Motor neuron (in vitro differentiated cells): ENCODE measurements at regions not wholly inside any gene's neighbourhood (a gene's known extent, or its start where the extent isn't known, plus 50 kb on each side); places are given as distances from the start of the nearest gene placed in this dataset.
A peak's percentile ranks its signal among the peaks of the same experiment; 100 is the strongest.

Source experiments
- ATAC-seq, 8 experiments: fragments of 200-7000 bp; cut with Tn5 transposase; replicated peaks in 6 of 8; 2 replicates each; pipeline ENCODE4 v1.8.0; 2021; ENCODE audit warnings: mild to moderate bottlenecking in 8 of 8, moderate library complexity in 8 of 8
- H3K27ac ChIP-seq, 2 donors: fragments of 250-450 bp; sonication (Bioruptor Pico); 2 replicates each; pipeline ENCODE4 v1.9.0; 2021; ENCODE audit warnings: antibody characterized with exemption in 2 of 2, mild to moderate bottlenecking in 2 of 2, moderate library complexity in 1 of 2
- H3K4me1 ChIP-seq, 2 donors: fragments of 250-450 bp; sonication (Bioruptor Pico); replicated peaks in 1 of 2; 2 replicates each; pipeline ENCODE4 v1.6.1; 2021; ENCODE audit warnings: antibody characterized with exemption in 2 of 2, mild to moderate bottlenecking in 2 of 2, moderate library complexity in 1 of 2
- H3K4me3 ChIP-seq, 5 donors: fragments of 250-450 bp; sonication (Bioruptor Pico); 2 replicates each; pipeline ENCODE4 v1.9.0; 2021; ENCODE audit warnings: antibody characterized with exemption in 5 of 5, mild to moderate bottlenecking in 5 of 5, moderate library complexity in 4 of 5
- WGBS, 10 experiments: fragments of 450-650 bp; shearing (Covaris generic); methylation state at CpG; one replicate each; pipeline ENCODE4 v1.0.0; 2022; 5-methylcytosine and 5-hydroxymethylcytosine counted together
- in situ Hi-C, 9 experiments: fragments of 400-800 bp; cut with MboI; loops; one replicate each; pipeline ENCODE4 v1.15.0; 2021; ENCODE audit warnings: low sequenced_read_pairs in 9 of 9, low pct_unique_long_range_greater_than_20kb in 2 of 9; ENCODE audit not compliant: unreplicated experiment in 9 of 9

- in situ Hi-C loops, result no loop called here
- H3K4me3 ChIP-seq, result no peak overlapping the region
- H3K27ac ChIP-seq, result no peak overlapping the region
- H3K4me1 ChIP-seq, result peaks cover 0 to 13% of the 10 kb centered on the region in 2 donors
- 86 to 100% (median 100%) methylated on average over 1 of the region's 1 CpG; no CpG with 5 or more reads in 4 of the 10 experiments for WGBS, 10 experiments
- ATAC-seq, result no peak
These were observed 172.9 kb downstream of the KCTD12 start for GRCh38 chr13:76713280-76713679.

GRCh38 chr13:76711550-76712182 is 174.5 kb downstream of the KCTD12 start:
- ATAC-seq, result peak in 3 of 8 experiments; percentile 69 to 90 (median 84)
- in situ Hi-C loops, result no loop called here
- no peak overlapping the region for H3K4me3 ChIP-seq
- H3K4me1 ChIP-seq, result peaks cover 0 to 13% of the 10 kb centered on the region in 2 donors
- no peak overlapping the region for H3K27ac ChIP-seq
- 0 to 93% (median 60%) methylated on average over 1 to 3 of the region's 3 CpGs; no CpG with 5 or more reads in 1 of the 10 experiments for WGBS, 10 experiments

GRCh38 chr13:76709851-76710250 is 176.4 kb downstream of the KCTD12 start:
- Histone ChIP-seq H3K4me1 (no peaks in the 10 kb centered on the region), H3K4me3 (no peak overlapping the region), H3K27ac (no peak overlapping the region)
- 17 to 100% (median 92%) methylated on average over 1 of the region's 1 CpG; no CpG with 5 or more reads in 4 of the 10 experiments for WGBS, 10 experiments
- in situ Hi-C loops, result no loop called here
- no peak for ATAC-seq

- in situ Hi-C loops, result no loop called here
- ATAC-seq, result no peak
- WGBS, 10 experiments, result 63 to 94% (median 82%) methylated on average over 1 to 5 of the region's 6 CpGs; no CpG with 5 or more reads in 2 of the 10 experiments
These were observed 178.0 kb downstream of the KCTD12 start for GRCh38 chr13:76708138-76708688.

GRCh38 chr13:76707360-76707759 is 178.8 kb downstream of the KCTD12 start:
- 10 to 100% (median 83%) methylated on average over 2 to 3 of the region's 3 CpGs; no CpG with 5 or more reads in 5 of the 10 experiments for WGBS, 10 experiments
- Histone ChIP-seq H3K27ac (no peak overlapping the region), H3K4me1 (no peaks in the 10 kb centered on the region), H3K4me3 (no peak overlapping the region)
- peak in 1 of 8 experiments; percentile 5 for ATAC-seq
- in situ Hi-C loops, result no loop called here

More at GRCh38 chr13:76708138-76708688, 178.0 kb downstream of the KCTD12 start:
- H3K4me3 ChIP-seq, result no peak overlapping the region
- no peak overlapping the region for H3K27ac ChIP-seq
- no peaks in the 10 kb centered on the region for H3K4me1 ChIP-seq

- ATAC-seq, result no peak
- Histone ChIP-seq H3K4me1 (no peaks in the 10 kb centered on the region), H3K4me3 (no peak overlapping the region), H3K27ac (no peak overlapping the region)
- in situ Hi-C loops, result no loop called here
- 49 to 100% (median 78%) methylated on average over 1 to 2 of the region's 2 CpGs for WGBS, 10 experiments
These were observed 182.4 kb downstream of the KCTD12 start for GRCh38 chr13:76703621-76704288.

- no peaks in the 10 kb centered on the region for H3K4me1 ChIP-seq
- ATAC-seq, result no peak
- WGBS, 10 experiments, result 82 to 100% (median 93%) methylated on average over 1 to 2 of the region's 2 CpGs; no CpG with 5 or more reads in 1 of the 10 experiments
- no peak overlapping the region for H3K4me3 ChIP-seq
- H3K27ac ChIP-seq, result no peak overlapping the region
- in situ Hi-C loops, result no loop called here
These were observed 183.0 kb downstream of the KCTD12 start for GRCh38 chr13:76703216-76703615.

GRCh38 chr13:76697288-76697687 is 188.9 kb downstream of the KCTD12 start:
- ATAC-seq, result no peak
- no peak overlapping the region for H3K4me3 ChIP-seq
- 13 to 100% (median 85%) methylated on average over 1 to 2 of the region's 2 CpGs; no CpG with 5 or more reads in 2 of the 10 experiments for WGBS, 10 experiments
- peaks cover 0 to 4% of the 10 kb centered on the region in 2 donors for H3K4me1 ChIP-seq
- H3K27ac ChIP-seq, result no peak overlapping the region
- in situ Hi-C loops, result no loop called here

- in situ Hi-C loops, result no loop called here
- H3K4me1 ChIP-seq, result peaks cover 0 to 4% of the 10 kb centered on the region in 2 donors
- H3K4me3 ChIP-seq, result no peak overlapping the region
- 80 to 100% (median 83%) methylated on average over 1 to 3 of the region's 3 CpGs; no CpG with 5 or more reads in 5 of the 10 experiments for WGBS, 10 experiments
- no peak overlapping the region for H3K27ac ChIP-seq
- peak in 4 of 8 experiments; percentile 15 to 78 (median 56) for ATAC-seq
These were observed 189.8 kb downstream of the KCTD12 start for GRCh38 chr13:76696370-76696769.

- no peak overlapping the region for H3K4me3 ChIP-seq
- no peak overlapping the region for H3K27ac ChIP-seq
- 17 to 100% (median 76%) methylated on average over 1 to 2 of the region's 2 CpGs; no CpG with 5 or more reads in 1 of the 10 experiments for WGBS, 10 experiments
- no peak for ATAC-seq
- peaks cover 3 to 4% of the 10 kb centered on the region in 2 donors for H3K4me1 ChIP-seq
- in situ Hi-C loops, result no loop called here
These were observed 193.1 kb downstream of the KCTD12 start for GRCh38 chr13:76693086-76693485.

- Histone ChIP-seq H3K4me3 (no peak overlapping the region), H3K27ac (no peak overlapping the region), H3K4me1 (peaks cover 3 to 4% of the 10 kb centered on the region in 2 donors)
- in situ Hi-C loops, result no loop called here
- WGBS, 10 experiments, result 0 to 100% (median 71%) methylated on average over 1 of the region's 1 CpG; no CpG with 5 or more reads in 3 of the 10 experiments
- no peak for ATAC-seq
These were observed 193.9 kb downstream of the KCTD12 start for GRCh38 chr13:76692346-76692745.

GRCh38 chr13:76690611-76691010 is 195.6 kb downstream of the KCTD12 start:
- no peak for ATAC-seq
- Histone ChIP-seq H3K4me1 (peaks cover 0 to 3% of the 10 kb centered on the region in 2 donors), H3K4me3 (no peak overlapping the region), H3K27ac (no peak overlapping the region)
- 6 to 100% (median 82%) methylated on average over 1 to 2 of the region's 2 CpGs; no CpG with 5 or more reads in 3 of the 10 experiments for WGBS, 10 experiments
- in situ Hi-C loops, result no loop called here

GRCh38 chr13:76687467-76687866 is 198.7 kb downstream of the KCTD12 start:
- Histone ChIP-seq H3K4me3 (no peak overlapping the region), H3K4me1 (peaks cover 0 to 3% of the 10 kb centered on the region in 2 donors), H3K27ac (no peak overlapping the region)
- in situ Hi-C loops, result no loop called here
- 50 to 100% (median 78%) methylated on average over 1 to 4 of the region's 4 CpGs; no CpG with 5 or more reads in 5 of the 10 experiments for WGBS, 10 experiments
- ATAC-seq, result no peak
